HL-60 (cell line): ENCODE measurements at regions not wholly inside any gene's neighbourhood (a gene's known extent, or its start where the extent isn't known, plus 50 kb on each side); places are given as distances from the start of the nearest gene placed in this dataset.
"Not testable (repeated sequence)": the region's sequence is repeated elsewhere in the genome, so short reads cannot be mapped to it uniquely, and the experiment has no call there.

Experiments
- DNase-seq, 2 experiments: peaks; one replicate each; pipeline ENCODE4 v3.0.0-alpha.2; 2010 to 2020; ENCODE audit warnings: low read depth in 1 of 2, low spot score in 1 of 2
- H3K27ac ChIP-seq: fragments of 250-450 bp; sonication (Bioruptor Pico); replicated peaks from 2 replicates; pipeline ENCODE4 v1.5.1; 2020; ENCODE audit warnings: mild to moderate bottlenecking, moderate library complexity
- H3K27me3 ChIP-seq: fragments of 250-450 bp; sonication (Bioruptor Pico); 2 replicates; pipeline ENCODE4 v1.5.1; 2021; ENCODE audit warnings: mild to moderate bottlenecking, moderate library complexity; ENCODE audit not compliant: insufficient read depth, poor library complexity, severe bottlenecking
- H3K4me3 ChIP-seq: replicated peaks from 2 replicates; pipeline ENCODE4 v1.5.1; 2011; ENCODE audit warnings: mild to moderate bottlenecking, control low read depth, low read length; ENCODE audit not compliant: insufficient read depth
- CTCF ChIP-seq: IDR thresholded peaks from one replicate; pipeline ENCODE4 v1.5.1; 2011; ENCODE audit warnings: low read length, control low read depth, inconsistent platforms; ENCODE audit not compliant: insufficient read depth
- GABPA ChIP-seq: IDR thresholded peaks from 2 replicates; pipeline ENCODE4 v1.6.1; 2012; ENCODE audit warnings: low read depth
- POLR2AphosphoS5 ChIP-seq: IDR thresholded peaks from 2 replicates; pipeline ENCODE4 v1.6.1; 2012; ENCODE audit warnings: low read depth
- REST ChIP-seq: IDR thresholded peaks from 2 replicates; pipeline ENCODE4 v1.6.1; 2012; ENCODE audit warnings: low read depth; ENCODE audit not compliant: insufficient replicate concordance
- SPI1 ChIP-seq: IDR thresholded peaks from 2 replicates; pipeline ENCODE4 v1.6.1; 2012; ENCODE audit warnings: low read depth, mild to moderate bottlenecking, borderline replicate concordance

GRCh38 chr4:130073145-130073790 lies 977.3 kb downstream of the C4orf33 start:
- Histone ChIP-seq H3K4me3 (no peak overlapping the region), H3K27ac (no peak overlapping the region), H3K27me3 (no peaks in the 10 kb centered on the region)
- TF ChIP-seq GABPA (no peak), SPI1 (no peak), REST (no peak), CTCF (no peak), POLR2AphosphoS5 (no peak)
- no peak for DNase-seq

GRCh38 chr4:130074096-130074495 lies 978.1 kb downstream of the C4orf33 start:
- Histone ChIP-seq H3K4me3 (no peak overlapping the region), H3K27ac (no peak overlapping the region), H3K27me3 (no peaks in the 10 kb centered on the region)
- TF ChIP-seq CTCF (no peak), POLR2AphosphoS5 (no peak), REST (no peak), SPI1 (no peak), GABPA (no peak)
- DNase-seq: no peak

GRCh38 chr4:130077275-130077674 lies 981.3 kb downstream of the C4orf33 start:
- TF ChIP-seq POLR2AphosphoS5: no peak
- no peak for TF ChIP-seq CTCF
- TF ChIP-seq GABPA: no peak
- TF ChIP-seq REST: no peak
- no peak for TF ChIP-seq SPI1
- no peak overlapping the region for H3K27ac ChIP-seq
- H3K4me3 ChIP-seq: no peak overlapping the region
- H3K27me3 ChIP-seq: no peaks in the 10 kb centered on the region
- no peak for DNase-seq

GRCh38 chr4:130079027-130079426 lies 983.1 kb downstream of the C4orf33 start:
- H3K27ac ChIP-seq, DNase-seq, H3K27me3 ChIP-seq, H3K4me3 ChIP-seq: not testable (repeated sequence)
